ENCODE measurements at regions not wholly inside any gene's neighbourhood (a gene's known extent, or its start where the extent isn't known, plus 50 kb on each side); places are given as distances from the start of the nearest gene placed in this dataset.

DNA sequence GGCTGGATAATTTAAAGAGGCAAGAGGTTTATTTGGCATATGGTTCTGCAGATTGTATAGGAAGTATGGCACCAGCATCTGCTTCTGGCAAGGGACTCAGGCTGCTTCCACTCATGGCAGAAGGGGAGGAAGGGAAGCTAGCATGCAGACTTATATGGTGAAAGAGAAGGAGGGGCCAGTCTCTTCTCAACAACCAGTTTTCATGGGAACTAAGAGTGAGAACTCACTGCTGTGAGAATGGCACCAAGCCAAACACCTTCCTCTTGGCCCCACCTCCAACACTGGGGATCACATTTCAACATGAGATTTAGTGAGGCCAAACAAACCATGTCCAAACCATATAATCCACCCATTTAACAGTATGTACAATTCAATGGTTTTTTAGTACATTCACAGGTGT, 113.3 kb upstream of the SHB start:
- no peak overlapping the region for H3K27ac ChIP-seq
- H3K27me3 ChIP-seq, result no peaks in the 10 kb centered on the region
- DNase-seq (ENCODE audit: low read depth in 1 of 2, low spot score in 1 of 2), result peak; percentile 30 to 38

DNA sequence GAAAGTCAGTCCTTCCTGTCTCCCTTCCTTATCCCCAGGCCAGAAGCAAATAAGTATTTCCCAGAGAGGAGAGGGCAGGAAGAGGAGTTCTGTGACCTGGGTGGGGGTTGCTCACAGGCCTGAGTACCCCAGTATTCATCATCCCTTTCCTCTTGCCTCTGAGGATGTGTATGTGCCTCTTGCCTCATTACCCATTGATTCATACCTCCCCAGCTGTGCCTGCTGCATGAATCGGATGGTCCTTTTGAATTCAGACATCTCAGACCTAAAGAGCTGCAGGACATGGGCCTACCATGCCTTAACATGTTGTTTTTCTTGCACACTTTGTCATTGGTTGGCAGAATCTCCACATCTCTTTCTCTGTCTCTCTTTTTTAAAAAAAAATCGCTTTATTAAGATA, 112.8 kb upstream of the SHB start:
- DNase-seq (ENCODE audit: low read depth in 1 of 2, low spot score in 1 of 2), result no peak
- Histone ChIP-seq H3K4me3 (no peak overlapping the region), H3K27me3 (no peaks in the 10 kb centered on the region), H3K9me3 (ENCODE audit: low read depth) (no peaks in the 10 kb centered on the region), H3K36me3 (no peaks in the 10 kb centered on the region), H3K4me1 (ENCODE audit: low read depth) (no peaks in the 10 kb centered on the region), H3K27ac (no peak overlapping the region)
- TF ChIP-seq CTCF (IDR thresholded peaks at IDR 0.05; ENCODE audit: low read depth, low read length), result no peak

More for the DNA sequence above, 113.3 kb upstream of the SHB start:
- no peaks in the 10 kb centered on the region for H3K4me1 ChIP-seq (ENCODE audit: low read depth)
- no peaks in the 10 kb centered on the region for H3K36me3 ChIP-seq
- no peak for TF ChIP-seq CTCF (IDR thresholded peaks at IDR 0.05; ENCODE audit: low read depth, low read length)
- H3K4me3 ChIP-seq, result no peak overlapping the region
- no peaks in the 10 kb centered on the region for H3K9me3 ChIP-seq (ENCODE audit: low read depth)

GRCh38 chr9:38181232-38181631, 112.2 kb upstream of the SHB start:
- no peak for TF ChIP-seq CTCF (IDR thresholded peaks at IDR 0.05; ENCODE audit: low read depth, low read length)

DNA sequence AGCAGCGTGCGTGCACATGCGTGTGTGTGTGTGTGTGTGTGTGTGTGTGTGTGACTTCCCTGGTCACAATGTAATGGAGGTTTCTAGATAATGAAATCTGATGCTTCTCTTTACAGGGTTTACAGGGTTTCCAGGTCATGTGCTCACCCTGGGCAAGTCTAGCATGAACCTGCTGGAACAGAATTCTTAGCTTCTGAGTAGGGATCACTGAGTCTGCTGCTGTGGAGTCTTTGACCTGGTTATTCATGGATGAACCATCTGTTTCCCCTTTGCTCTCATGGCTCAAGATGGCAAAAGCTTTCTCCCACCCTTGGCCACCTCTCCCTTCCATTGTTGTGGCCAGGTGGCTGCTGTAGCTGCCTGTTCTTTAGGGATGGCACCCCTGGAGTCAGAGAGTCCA, 111.6 kb upstream of the SHB start:
- no peaks in the 10 kb centered on the region for H3K27me3 ChIP-seq
- no peak for TF ChIP-seq CTCF (IDR thresholded peaks at IDR 0.05; ENCODE audit: low read depth, low read length)
- no peak for DNase-seq (ENCODE audit: low read depth in 1 of 2, low spot score in 1 of 2)
- H3K4me3 ChIP-seq, result no peak overlapping the region
- no peaks in the 10 kb centered on the region for H3K4me1 ChIP-seq (ENCODE audit: low read depth)
- no peaks in the 10 kb centered on the region for H3K36me3 ChIP-seq
- H3K9me3 ChIP-seq (ENCODE audit: low read depth), result no peaks in the 10 kb centered on the region
- H3K27ac ChIP-seq, result no peak overlapping the region

More at GRCh38 chr9:38181232-38181631, 112.2 kb upstream of the SHB start:
- Histone ChIP-seq H3K4me3 (no peak overlapping the region), H3K9me3 (ENCODE audit: low read depth) (no peaks in the 10 kb centered on the region), H3K27me3 (no peaks in the 10 kb centered on the region), H3K27ac (no peak overlapping the region), H3K4me1 (ENCODE audit: low read depth) (no peaks in the 10 kb centered on the region), H3K36me3 (no peaks in the 10 kb centered on the region)
- DNase-seq (ENCODE audit: low read depth in 1 of 2, low spot score in 1 of 2), result no peak

- no peaks in the 10 kb centered on the region for H3K9me3 ChIP-seq (ENCODE audit: low read depth)
- no peak for DNase-seq (ENCODE audit: low read depth in 1 of 2, low spot score in 1 of 2)
These were observed 110.9 kb upstream of the SHB start for GRCh38 chr9:38179965-38180364.

More at GRCh38 chr9:38179965-38180364, 110.9 kb upstream of the SHB start:
- TF ChIP-seq CTCF (IDR thresholded peaks at IDR 0.05; ENCODE audit: low read depth, low read length), result no peak
- no peaks in the 10 kb centered on the region for H3K36me3 ChIP-seq
- H3K4me1 ChIP-seq (ENCODE audit: low read depth), result no peaks in the 10 kb centered on the region
- H3K27ac ChIP-seq, result no peak overlapping the region
- H3K27me3 ChIP-seq, result no peaks in the 10 kb centered on the region
- H3K4me3 ChIP-seq, result no peak overlapping the region
